ENCODE measurements at regions not wholly inside any gene's neighbourhood (a gene's known extent, or its start where the extent isn't known, plus 50 kb on each side); places are given as distances from the start of the nearest gene placed in this dataset.

- no peak for TF ChIP-seq EZH2 (IDR thresholded peaks at IDR 0.05; ENCODE audit: low read length, missing control alignments)
- TF ChIP-seq, protein P1, sequence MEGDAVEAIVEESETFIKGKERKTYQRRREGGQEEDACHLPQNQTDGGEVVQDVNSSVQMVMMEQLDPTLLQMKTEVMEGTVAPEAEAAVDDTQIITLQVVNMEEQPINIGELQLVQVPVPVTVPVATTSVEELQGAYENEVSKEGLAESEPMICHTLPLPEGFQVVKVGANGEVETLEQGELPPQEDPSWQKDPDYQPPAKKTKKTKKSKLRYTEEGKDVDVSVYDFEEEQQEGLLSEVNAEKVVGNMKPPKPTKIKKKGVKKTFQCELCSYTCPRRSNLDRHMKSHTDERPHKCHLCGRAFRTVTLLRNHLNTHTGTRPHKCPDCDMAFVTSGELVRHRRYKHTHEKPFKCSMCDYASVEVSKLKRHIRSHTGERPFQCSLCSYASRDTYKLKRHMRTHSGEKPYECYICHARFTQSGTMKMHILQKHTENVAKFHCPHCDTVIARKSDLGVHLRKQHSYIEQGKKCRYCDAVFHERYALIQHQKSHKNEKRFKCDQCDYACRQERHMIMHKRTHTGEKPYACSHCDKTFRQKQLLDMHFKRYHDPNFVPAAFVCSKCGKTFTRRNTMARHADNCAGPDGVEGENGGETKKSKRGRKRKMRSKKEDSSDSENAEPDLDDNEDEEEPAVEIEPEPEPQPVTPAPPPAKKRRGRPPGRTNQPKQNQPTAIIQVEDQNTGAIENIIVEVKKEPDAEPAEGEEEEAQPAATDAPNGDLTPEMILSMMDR (conservative IDR thresholded peaks at IDR 0.05 in 1 of 2, IDR thresholded peaks at IDR 0.05 in 1 of 2; ENCODE audit: low read depth in 1 of 2, low read length in 2 of 2), result no peak
These were observed 451.4 kb upstream of the PDE3A start for GRCh38 chr12:19916974-19917373.

Measured in fibroblast of lung (primary cell).